GM23338 (cell line): ENCODE measurements at regions not wholly inside any gene's neighbourhood (a gene's known extent, or its start where the extent isn't known, plus 50 kb on each side); places are given as distances from the start of the nearest gene placed in this dataset.

Experiments
- ATAC-seq: fragments of 200-7000 bp; cut with Tn5 transposase; 3 replicates; pipeline ENCODE4 v1.9.1; 2020
- DNase-seq: peaks from one replicate; pipeline ENCODE4 v3.0.0-alpha.2; 2015; ENCODE audit warnings: low spot score
- H2AFZ ChIP-seq: fragments of 200-600 bp; sonication (generic); 2 replicates; pipeline ENCODE4 v1.8.0; 2016; ENCODE audit warnings: antibody characterized with exemption, mild to moderate bottlenecking, moderate library complexity
- H3F3A ChIP-seq: fragments of 200-600 bp; sonication (generic); replicated peaks from 2 replicates; pipeline ENCODE4 v1.8.0; 2017; ENCODE audit warnings: antibody characterized with exemption, mixed run types, low read depth
- H3K27ac ChIP-seq: fragments of 200-600 bp; sonication (generic); 2 replicates; pipeline ENCODE4 v1.6.1; 2016; ENCODE audit warnings: low read depth
- H3K27me3 ChIP-seq: fragments of 200-600 bp; sonication (generic); 2 replicates; pipeline ENCODE4 v1.8.0; 2016; ENCODE audit warnings: mild to moderate bottlenecking, mixed run types, moderate library complexity; ENCODE audit not compliant: insufficient read depth
- H3K36me3 ChIP-seq: fragments of 200-600 bp; sonication (generic); 2 replicates; pipeline ENCODE4 v1.8.0; 2016; ENCODE audit warnings: mild to moderate bottlenecking; ENCODE audit not compliant: insufficient read depth
- H3K4me1 ChIP-seq: fragments of 200-600 bp; sonication (generic); 2 replicates; pipeline ENCODE4 v1.8.0; 2016; ENCODE audit warnings: mild to moderate bottlenecking, moderate library complexity; ENCODE audit not compliant: insufficient read depth
- H3K4me2 ChIP-seq: fragments of 200-600 bp; sonication (generic); 2 replicates; pipeline ENCODE4 v1.7.1; 2017; ENCODE audit warnings: mixed run types
- H3K4me3 ChIP-seq: fragments of 200-600 bp; sonication (generic); 2 replicates; pipeline ENCODE4 v1.6.1; 2016; ENCODE audit warnings: mixed run types
- H3K79me2 ChIP-seq: fragments of 200-600 bp; sonication (generic); replicated peaks from 2 replicates; pipeline ENCODE4 v1.8.0; 2017; ENCODE audit warnings: mild to moderate bottlenecking; ENCODE audit not compliant: insufficient read depth
- H3K9me2 ChIP-seq: fragments of 200-600 bp; sonication (generic); 2 replicates; pipeline ENCODE4 v1.8.0; 2017; ENCODE audit not compliant: insufficient read depth
- H4K20me1 ChIP-seq: fragments of 200-600 bp; sonication (generic); replicated peaks from 2 replicates; pipeline ENCODE4 v1.8.0; 2017; ENCODE audit warnings: mild to moderate bottlenecking; ENCODE audit not compliant: insufficient read depth
- H3K27ac Mint-ChIP-seq: 2 replicates; pipeline ENCODE4 v1.8.0; 2020; ENCODE audit warnings: inconsistent platforms, mild to moderate bottlenecking, moderate library complexity, mixed read lengths
- H3K27me3 Mint-ChIP-seq: 3 replicates; pipeline ENCODE4 v1.8.0; 2022; ENCODE audit warnings: low read depth, mild to moderate bottlenecking, moderate library complexity, mixed read lengths, inconsistent platforms; ENCODE audit not compliant: insufficient read depth, poor library complexity
- H3K36me3 Mint-ChIP-seq: 3 replicates; pipeline ENCODE4 v1.8.0; 2021; ENCODE audit warnings: low read depth, mild to moderate bottlenecking, inconsistent platforms, moderate library complexity, mixed read lengths
- H3K4me1 Mint-ChIP-seq: 3 replicates; pipeline ENCODE4 v1.8.0; 2020; ENCODE audit warnings: mild to moderate bottlenecking, inconsistent platforms, mixed read lengths
- H3K4me3 Mint-ChIP-seq: 3 replicates; pipeline ENCODE4 v1.8.0; 2021; ENCODE audit warnings: moderate library complexity, mild to moderate bottlenecking, inconsistent platforms, mixed read lengths
- H3K9me3 Mint-ChIP-seq: 3 replicates; pipeline ENCODE4 v1.8.0; 2020; ENCODE audit warnings: moderate library complexity, mild to moderate bottlenecking, inconsistent platforms, mixed read lengths
- CREB1 ChIP-seq: fragments of 250-450 bp; sonication (Bioruptor Pico); IDR thresholded peaks from 2 replicates; pipeline ENCODE4 v1.5.0; 2020; ENCODE audit warnings: low read depth, mild to moderate bottlenecking, moderate library complexity
- EZH2 ChIP-seq: fragments of 200-600 bp; sonication (generic); IDR thresholded peaks from one replicate; pipeline ENCODE4 v1.8.0; 2017; ENCODE audit warnings: antibody characterized with exemption, mild to moderate bottlenecking, low read depth; ENCODE audit not compliant: unreplicated experiment
- EZH2phosphoT487 ChIP-seq: fragments of 200-600 bp; sonication (generic); IDR thresholded peaks from one replicate; pipeline ENCODE4 v1.8.1; 2018; ENCODE audit warnings: antibody characterized with exemption; ENCODE audit not compliant: unreplicated experiment
- JUNB ChIP-seq: IDR thresholded peaks from one replicate; pipeline ENCODE4 v1.6.1; 2016; ENCODE audit warnings: antibody characterized with exemption; ENCODE audit not compliant: unreplicated experiment
- NANOG ChIP-seq: IDR thresholded peaks from 2 replicates; pipeline ENCODE4 v1.6.1; 2016; ENCODE audit warnings: antibody characterized with exemption, borderline replicate concordance
- POLR2AphosphoS5 ChIP-seq: IDR thresholded peaks from 2 replicates; pipeline ENCODE4 v1.6.1; 2016; ENCODE audit warnings: antibody characterized with exemption, low read depth
- ZNF331 ChIP-seq: fragments of 250-450 bp; sonication (Bioruptor Pico); IDR thresholded peaks from 2 replicates; pipeline ENCODE4 v1.5.0; 2020; ENCODE audit warnings: low read depth, mild to moderate bottlenecking, moderate library complexity
- TF ChIP-seq, protein P1 (sequence below): IDR thresholded peaks from one replicate; pipeline ENCODE4 v1.6.1; 2018; ENCODE audit warnings: antibody characterized with exemption; ENCODE audit not compliant: unreplicated experiment
- TF ChIP-seq, protein P2 (sequence below), 2 experiments: fragments of 200-600 bp in 1 of 2; sonication (generic) in 1 of 2; conservative IDR thresholded peaks; 2 replicates each; pipeline versions ENCODE4 v1.5.1 to v1.6.1; 2016 to 2017; ENCODE audit warnings: antibody characterized with exemption in 2 of 2, low read depth in 2 of 2, mild to moderate bottlenecking in 2 of 2, moderate library complexity in 1 of 2
- TF ChIP-seq, protein P3 (sequence below): IDR thresholded peaks from 2 replicates; pipeline ENCODE4 v1.6.1; 2016; ENCODE audit warnings: antibody characterized with exemption

DNA sequence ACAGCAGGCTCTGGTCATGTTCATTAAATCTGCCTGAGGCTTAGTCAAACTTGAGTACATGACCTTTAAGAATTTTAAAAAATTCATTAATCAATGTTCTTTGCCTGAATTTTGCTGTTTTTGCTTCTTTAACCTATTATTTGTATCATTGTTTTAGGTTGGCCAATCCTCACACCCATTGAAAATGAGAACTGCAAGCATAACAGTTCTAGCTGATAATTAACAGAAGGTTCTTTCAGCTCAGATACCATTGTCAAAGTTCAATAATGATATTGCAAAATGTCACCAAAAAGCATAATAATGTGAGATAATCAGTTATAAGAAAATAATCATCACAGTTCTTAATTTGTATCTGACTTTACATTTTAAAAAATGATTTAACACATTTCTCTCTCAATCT is 583.1 kb downstream of the TFAP2A start (continued):
- TF ChIP-seq, protein P1, sequence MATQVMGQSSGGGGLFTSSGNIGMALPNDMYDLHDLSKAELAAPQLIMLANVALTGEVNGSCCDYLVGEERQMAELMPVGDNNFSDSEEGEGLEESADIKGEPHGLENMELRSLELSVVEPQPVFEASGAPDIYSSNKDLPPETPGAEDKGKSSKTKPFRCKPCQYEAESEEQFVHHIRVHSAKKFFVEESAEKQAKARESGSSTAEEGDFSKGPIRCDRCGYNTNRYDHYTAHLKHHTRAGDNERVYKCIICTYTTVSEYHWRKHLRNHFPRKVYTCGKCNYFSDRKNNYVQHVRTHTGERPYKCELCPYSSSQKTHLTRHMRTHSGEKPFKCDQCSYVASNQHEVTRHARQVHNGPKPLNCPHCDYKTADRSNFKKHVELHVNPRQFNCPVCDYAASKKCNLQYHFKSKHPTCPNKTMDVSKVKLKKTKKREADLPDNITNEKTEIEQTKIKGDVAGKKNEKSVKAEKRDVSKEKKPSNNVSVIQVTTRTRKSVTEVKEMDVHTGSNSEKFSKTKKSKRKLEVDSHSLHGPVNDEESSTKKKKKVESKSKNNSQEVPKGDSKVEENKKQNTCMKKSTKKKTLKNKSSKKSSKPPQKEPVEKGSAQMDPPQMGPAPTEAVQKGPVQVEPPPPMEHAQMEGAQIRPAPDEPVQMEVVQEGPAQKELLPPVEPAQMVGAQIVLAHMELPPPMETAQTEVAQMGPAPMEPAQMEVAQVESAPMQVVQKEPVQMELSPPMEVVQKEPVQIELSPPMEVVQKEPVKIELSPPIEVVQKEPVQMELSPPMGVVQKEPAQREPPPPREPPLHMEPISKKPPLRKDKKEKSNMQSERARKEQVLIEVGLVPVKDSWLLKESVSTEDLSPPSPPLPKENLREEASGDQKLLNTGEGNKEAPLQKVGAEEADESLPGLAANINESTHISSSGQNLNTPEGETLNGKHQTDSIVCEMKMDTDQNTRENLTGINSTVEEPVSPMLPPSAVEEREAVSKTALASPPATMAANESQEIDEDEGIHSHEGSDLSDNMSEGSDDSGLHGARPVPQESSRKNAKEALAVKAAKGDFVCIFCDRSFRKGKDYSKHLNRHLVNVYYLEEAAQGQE: no peak
- TF ChIP-seq, protein P2, sequence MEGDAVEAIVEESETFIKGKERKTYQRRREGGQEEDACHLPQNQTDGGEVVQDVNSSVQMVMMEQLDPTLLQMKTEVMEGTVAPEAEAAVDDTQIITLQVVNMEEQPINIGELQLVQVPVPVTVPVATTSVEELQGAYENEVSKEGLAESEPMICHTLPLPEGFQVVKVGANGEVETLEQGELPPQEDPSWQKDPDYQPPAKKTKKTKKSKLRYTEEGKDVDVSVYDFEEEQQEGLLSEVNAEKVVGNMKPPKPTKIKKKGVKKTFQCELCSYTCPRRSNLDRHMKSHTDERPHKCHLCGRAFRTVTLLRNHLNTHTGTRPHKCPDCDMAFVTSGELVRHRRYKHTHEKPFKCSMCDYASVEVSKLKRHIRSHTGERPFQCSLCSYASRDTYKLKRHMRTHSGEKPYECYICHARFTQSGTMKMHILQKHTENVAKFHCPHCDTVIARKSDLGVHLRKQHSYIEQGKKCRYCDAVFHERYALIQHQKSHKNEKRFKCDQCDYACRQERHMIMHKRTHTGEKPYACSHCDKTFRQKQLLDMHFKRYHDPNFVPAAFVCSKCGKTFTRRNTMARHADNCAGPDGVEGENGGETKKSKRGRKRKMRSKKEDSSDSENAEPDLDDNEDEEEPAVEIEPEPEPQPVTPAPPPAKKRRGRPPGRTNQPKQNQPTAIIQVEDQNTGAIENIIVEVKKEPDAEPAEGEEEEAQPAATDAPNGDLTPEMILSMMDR (conservative IDR thresholded peaks at IDR 0.05; ENCODE audit: low read depth in 2 of 2): no peak
- TF ChIP-seq ZNF331 (CRISPR knock-in tag) (no peak), EZH2phosphoT487 (no peak), JUNB (no peak), EZH2 (no peak), CREB1 (CRISPR knock-in tag) (no peak), POLR2AphosphoS5 (no peak)
- TF ChIP-seq, protein P3, sequence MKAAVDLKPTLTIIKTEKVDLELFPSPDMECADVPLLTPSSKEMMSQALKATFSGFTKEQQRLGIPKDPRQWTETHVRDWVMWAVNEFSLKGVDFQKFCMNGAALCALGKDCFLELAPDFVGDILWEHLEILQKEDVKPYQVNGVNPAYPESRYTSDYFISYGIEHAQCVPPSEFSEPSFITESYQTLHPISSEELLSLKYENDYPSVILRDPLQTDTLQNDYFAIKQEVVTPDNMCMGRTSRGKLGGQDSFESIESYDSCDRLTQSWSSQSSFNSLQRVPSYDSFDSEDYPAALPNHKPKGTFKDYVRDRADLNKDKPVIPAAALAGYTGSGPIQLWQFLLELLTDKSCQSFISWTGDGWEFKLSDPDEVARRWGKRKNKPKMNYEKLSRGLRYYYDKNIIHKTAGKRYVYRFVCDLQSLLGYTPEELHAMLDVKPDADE: no peak

DNA sequence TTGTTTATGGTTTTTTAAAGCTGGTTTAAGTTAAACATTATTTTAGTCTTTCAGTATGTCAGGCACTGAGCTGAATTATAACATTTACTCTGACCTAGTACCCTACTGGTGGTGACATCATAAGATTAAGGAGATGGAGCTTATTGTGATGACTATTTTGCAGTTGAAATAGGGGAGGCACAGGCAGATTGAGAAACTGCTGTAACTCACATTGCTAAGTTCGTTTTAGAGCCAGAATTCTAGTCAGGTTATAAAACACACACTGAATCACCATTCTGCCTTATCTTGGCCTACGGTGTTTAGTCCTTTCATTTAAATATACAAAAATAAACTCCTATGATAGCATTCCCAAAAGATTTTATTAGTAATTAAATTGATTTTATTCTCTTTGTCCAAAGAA is 584.1 kb downstream of the TFAP2A start:
- no peaks in the 10 kb centered on the region for H3K79me2 ChIP-seq
- H3K27ac ChIP-seq: no peak overlapping the region
- Mint-ChIP-seq H3K9me3 (no peaks in the 10 kb centered on the region), H3K27me3 (no peaks in the 10 kb centered on the region), H3K4me3 (no peak overlapping the region), H3K36me3 (no peaks in the 10 kb centered on the region), H3K4me1 (0 out of 3 replicates have a peak, but pooled peaks cover 3% of the 10 kb centered on the region), H3K27ac (no peak overlapping the region)
- H4K20me1 ChIP-seq: no peaks in the 10 kb centered on the region
- H3K4me2 ChIP-seq: no peak overlapping the region
- DNase-seq (no peak), ATAC-seq (no peak)
- no peaks in the 10 kb centered on the region for H3K36me3 ChIP-seq
- no peaks in the 10 kb centered on the region for H3K9me2 ChIP-seq
- no peak overlapping the region for H2AFZ ChIP-seq
- no peak overlapping the region for H3K4me3 ChIP-seq
- no peaks in the 10 kb centered on the region for H3F3A ChIP-seq
- no peaks in the 10 kb centered on the region for H3K27me3 ChIP-seq
- no peaks in the 10 kb centered on the region for H3K4me1 ChIP-seq
- no peak for TF ChIP-seq NANOG
- TF ChIP-seq ZNF331 (CRISPR knock-in tag): no peak
- TF ChIP-seq, protein P2 (conservative IDR thresholded peaks at IDR 0.05; ENCODE audit: low read depth in 2 of 2): no peak
- no peak for TF ChIP-seq CREB1 (CRISPR knock-in tag)
